ENCODE measurements at regions not wholly inside any gene's neighbourhood (a gene's known extent, or its start where the extent isn't known, plus 50 kb on each side); places are given as distances from the start of the nearest gene placed in this dataset.

DNA sequence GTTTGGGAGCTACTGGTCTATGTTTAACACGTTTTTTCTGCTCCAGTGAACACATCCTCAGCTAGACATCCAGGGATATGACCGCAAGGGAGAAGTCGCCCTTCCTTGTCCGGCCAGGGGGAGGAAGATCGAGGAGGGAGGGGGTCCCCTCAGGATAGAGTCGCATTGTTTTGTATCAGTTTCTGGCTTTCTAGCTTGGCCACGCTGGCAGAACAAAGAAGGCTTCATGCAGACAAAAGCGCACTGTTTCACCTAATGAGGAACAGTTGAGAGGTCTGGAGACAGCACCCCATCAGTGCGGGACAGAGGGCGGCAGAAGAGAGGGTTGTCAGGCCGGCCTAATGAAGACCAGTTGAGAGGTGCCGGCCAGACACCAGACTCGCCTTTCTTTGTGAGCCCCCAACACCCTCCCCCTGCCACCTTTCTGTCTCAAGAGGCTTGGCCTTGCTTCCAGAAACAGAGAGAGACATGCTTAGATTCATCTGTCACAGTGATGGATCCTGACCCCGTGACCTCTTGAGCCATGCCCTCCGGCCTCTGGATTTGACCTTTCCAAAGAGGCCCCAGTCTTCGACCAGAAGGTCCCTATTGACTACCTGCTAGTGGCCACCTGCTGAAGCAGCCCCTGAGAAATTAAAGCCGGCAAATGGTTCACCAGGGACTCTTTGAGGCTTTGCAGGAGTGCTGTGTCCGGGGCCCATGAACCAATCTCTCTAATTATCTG is 254.7 kb upstream of the TBX3 start:
- no peaks in the 10 kb centered on the region for H4K20me1 ChIP-seq (replicated peaks in 1 of 2; ENCODE audit: control insufficient read depth in 1 of 2, insufficient read depth in 2 of 2, low read length in 2 of 2)
- H3K23ac ChIP-seq (ENCODE audit: insufficient read length), result no peak overlapping the region
- H2BK15ac ChIP-seq (ENCODE audit: low read length), result no peak overlapping the region
- H3K9me3 ChIP-seq (ENCODE audit: insufficient read depth in 2 of 2, low read depth in 1 of 2, low read length in 1 of 2), result no peaks in the 10 kb centered on the region
- FAIRE-seq, result no peak
- H2AFZ ChIP-seq (ENCODE audit: low read length), result no peak overlapping the region
- H3K4me1 ChIP-seq (replicated peaks in 1 of 4; ENCODE audit: control insufficient read depth in 3 of 4, insufficient read depth in 4 of 4, low read length in 3 of 4), result no peaks in the 10 kb centered on the region
- POLR2A ChIA-PET (ENCODE audit: partially characterized antibody), result interaction anchor here (0.7 kb wide), 1 partner anchor 24 kb away, joined by 4 read pairs; no protein-coding TSS in a partner anchor
- DNase-seq (ENCODE audit: low read depth in 1 of 2, low spot score in 2 of 2), result no peak
- H3K79me1 ChIP-seq (ENCODE audit: low read depth, low read length), result no peaks in the 10 kb centered on the region
- no peak overlapping the region for H4K5ac ChIP-seq (ENCODE audit: insufficient read length, low read depth, low read length)
- no peak overlapping the region for H4K91ac ChIP-seq (replicated peaks; ENCODE audit: insufficient read length, low read length)
- no peak overlapping the region for H3K9ac ChIP-seq (replicated peaks in 1 of 4; ENCODE audit: extremely low read depth in 1 of 4, low read depth in 3 of 4, low read length in 3 of 4)
- no peaks in the 10 kb centered on the region for H3K27me3 ChIP-seq (replicated peaks in 1 of 4; ENCODE audit: control insufficient read depth in 3 of 4, extremely low read depth in 1 of 4, insufficient read depth in 3 of 4, low read length in 3 of 4)
- no peak overlapping the region for H3K56ac ChIP-seq (replicated peaks; ENCODE audit: insufficient read length, low read depth, low read length)
- no peak overlapping the region for H3K27ac ChIP-seq (ENCODE audit: low read depth, low read length)
- CTCF ChIA-PET (ENCODE audit: partially characterized antibody), result interaction anchor here (0.8 to 1.6 kb wide), 4 partner anchors 12 to 315 kb away, joined by 3 to 6 read pairs (median 3); no protein-coding TSS in a partner anchor
- 87% methylated on average over 18 of the region's 18 CpGs; no CpG with 5 or more reads in 1 of the 2 experiments for WGBS, 2 experiments (ENCODE audit: extremely low coverage in 1 of 2, insufficient coverage in 1 of 2, insufficient read length in 1 of 2, insufficient replicate concordance in 2 of 2, low coverage in 1 of 2, low lambda C conversion rate in 2 of 2, missing lambda C conversion rate in 1 of 2)
- H3K36me3 ChIP-seq (ENCODE audit: control insufficient read depth in 2 of 4, insufficient read depth in 4 of 4, low read length in 3 of 4), result no peaks in the 10 kb centered on the region
- H3K14ac ChIP-seq (ENCODE audit: insufficient read length), result no peak overlapping the region
- H3K4me2 ChIP-seq (ENCODE audit: insufficient read depth in 1 of 2, low read depth in 2 of 2, low read length in 2 of 2), result no peak overlapping the region
- H2BK12ac ChIP-seq (ENCODE audit: low read depth, low read length), result no peak overlapping the region
- no peak overlapping the region for H3K4me3 ChIP-seq (ENCODE audit: extremely low read depth in 1 of 4, insufficient read depth in 2 of 4, low read depth in 3 of 4, low read length in 4 of 4)
- no peak overlapping the region for H2BK120ac ChIP-seq (replicated peaks; ENCODE audit: low read depth, low read length)
- no peaks in the 10 kb centered on the region for H3K23me2 ChIP-seq (ENCODE audit: low read depth, low read length)
- H4K8ac ChIP-seq (ENCODE audit: extremely low read depth, insufficient read depth, low read length), result no peak overlapping the region
- H2AK5ac ChIP-seq (ENCODE audit: low read depth, low read length), result no peak overlapping the region
- H3K4ac ChIP-seq (replicated peaks; ENCODE audit: insufficient read length, low read depth, low read length), result no peak overlapping the region
- TF ChIP-seq HDAC2 (IDR thresholded peaks at IDR 0.05; ENCODE audit: borderline replicate concordance in 1 of 2, low read depth in 2 of 2, low read length in 2 of 2) (no peak), GTF2F1 (IDR thresholded peaks at IDR 0.05; ENCODE audit: borderline replicate concordance, low read depth, low read length) (no peak), CHD1 (IDR thresholded peaks at IDR 0.05; ENCODE audit: low read depth, low read length) (no peak), PHF8 (conservative IDR thresholded peaks at IDR 0.05; ENCODE audit: low read depth, low read length) (no peak), KDM4A (IDR thresholded peaks at IDR 0.05; ENCODE audit: low read depth, low read length, severe bottlenecking) (no peak)
- TF ChIP-seq, protein P1, sequence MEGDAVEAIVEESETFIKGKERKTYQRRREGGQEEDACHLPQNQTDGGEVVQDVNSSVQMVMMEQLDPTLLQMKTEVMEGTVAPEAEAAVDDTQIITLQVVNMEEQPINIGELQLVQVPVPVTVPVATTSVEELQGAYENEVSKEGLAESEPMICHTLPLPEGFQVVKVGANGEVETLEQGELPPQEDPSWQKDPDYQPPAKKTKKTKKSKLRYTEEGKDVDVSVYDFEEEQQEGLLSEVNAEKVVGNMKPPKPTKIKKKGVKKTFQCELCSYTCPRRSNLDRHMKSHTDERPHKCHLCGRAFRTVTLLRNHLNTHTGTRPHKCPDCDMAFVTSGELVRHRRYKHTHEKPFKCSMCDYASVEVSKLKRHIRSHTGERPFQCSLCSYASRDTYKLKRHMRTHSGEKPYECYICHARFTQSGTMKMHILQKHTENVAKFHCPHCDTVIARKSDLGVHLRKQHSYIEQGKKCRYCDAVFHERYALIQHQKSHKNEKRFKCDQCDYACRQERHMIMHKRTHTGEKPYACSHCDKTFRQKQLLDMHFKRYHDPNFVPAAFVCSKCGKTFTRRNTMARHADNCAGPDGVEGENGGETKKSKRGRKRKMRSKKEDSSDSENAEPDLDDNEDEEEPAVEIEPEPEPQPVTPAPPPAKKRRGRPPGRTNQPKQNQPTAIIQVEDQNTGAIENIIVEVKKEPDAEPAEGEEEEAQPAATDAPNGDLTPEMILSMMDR (IDR thresholded peaks at IDR 0.05; ENCODE audit: control extremely low read depth in 1 of 3, insufficient read depth in 1 of 3, low read depth in 1 of 3, low read length in 3 of 3), result no peak
- H2BK20ac ChIP-seq (ENCODE audit: low read length), result no peak overlapping the region
- H3K79me2 ChIP-seq (ENCODE audit: control insufficient read depth in 1 of 2, insufficient read depth in 2 of 2, low read length in 2 of 2), result no peaks in the 10 kb centered on the region; a peak in 1 of 4 replicates
- H2BK5ac ChIP-seq (ENCODE audit: low read depth, low read length), result no peak overlapping the region
- H3K18ac ChIP-seq (ENCODE audit: extremely low read depth, low read length), result no peak overlapping the region

Measured in H1 (cell line).